ENCODE measurements at regions not wholly inside any gene's neighbourhood (a gene's known extent, or its start where the extent isn't known, plus 50 kb on each side); places are given as distances from the start of the nearest gene placed in this dataset.

GRCh38 chr10:4029866-4030265, 244.9 kb upstream of the KLF6 start:
- DNase-seq: no peak

GRCh38 chr10:4028854-4029583, 244.0 kb upstream of the KLF6 start:
- no peak for DNase-seq

- DNase-seq: no peak
These were observed 243.0 kb upstream of the KLF6 start for GRCh38 chr10:4028027-4028471.

GRCh38 chr10:4025339-4025738, 240.3 kb upstream of the KLF6 start:
- DNase-seq: no peak

GRCh38 chr10:4024516-4025245, 239.7 kb upstream of the KLF6 start:
- DNase-seq: no peak

DNA sequence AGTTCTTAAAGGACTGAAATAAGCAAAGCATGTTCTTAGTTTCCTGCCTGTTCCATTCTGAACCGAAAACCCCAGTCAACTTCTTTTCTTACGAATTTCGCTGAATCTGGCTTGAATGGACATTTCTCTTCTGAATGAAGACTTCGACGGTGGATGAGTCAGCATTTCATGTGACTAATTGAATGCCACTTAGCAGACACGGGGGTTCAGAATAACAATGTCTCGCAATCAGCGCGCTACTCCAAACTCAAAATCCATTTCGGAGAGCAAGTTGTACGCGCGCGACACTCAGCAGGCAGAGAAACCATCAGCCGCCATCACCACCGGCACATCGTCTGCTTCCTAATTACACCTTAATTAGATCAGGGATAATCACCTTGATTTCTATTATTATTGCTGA, 239.0 kb upstream of the KLF6 start:
- DNase-seq: no peak

GRCh38 chr10:4022473-4022872, 237.5 kb upstream of the KLF6 start:
- DNase-seq: no peak

GRCh38 chr10:4020631-4021030, 235.6 kb upstream of the KLF6 start:
- no peak for DNase-seq

- DNase-seq: no peak
These were observed 233.1 kb upstream of the KLF6 start for GRCh38 chr10:4018054-4018511.

DNA sequence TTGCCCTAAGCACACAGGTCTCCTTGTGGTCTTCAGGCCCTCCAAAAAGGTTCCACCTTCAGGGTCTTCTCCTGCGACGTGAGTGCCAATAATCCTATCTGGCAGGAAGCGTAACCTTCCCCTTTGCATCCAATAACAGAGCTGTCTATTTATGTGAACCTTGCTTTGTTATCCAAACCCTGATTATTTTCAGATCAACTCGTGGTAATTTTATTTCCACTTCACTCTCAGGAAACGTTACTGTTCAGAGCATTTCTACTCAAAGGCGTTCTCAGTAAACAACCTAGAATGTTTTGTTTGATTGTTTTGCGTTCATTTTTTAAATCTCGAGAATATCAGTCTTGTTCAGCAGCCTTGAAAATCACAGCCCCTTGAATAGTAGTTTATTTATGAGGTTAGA, 232.3 kb upstream of the KLF6 start:
- DNase-seq: no peak

DNA sequence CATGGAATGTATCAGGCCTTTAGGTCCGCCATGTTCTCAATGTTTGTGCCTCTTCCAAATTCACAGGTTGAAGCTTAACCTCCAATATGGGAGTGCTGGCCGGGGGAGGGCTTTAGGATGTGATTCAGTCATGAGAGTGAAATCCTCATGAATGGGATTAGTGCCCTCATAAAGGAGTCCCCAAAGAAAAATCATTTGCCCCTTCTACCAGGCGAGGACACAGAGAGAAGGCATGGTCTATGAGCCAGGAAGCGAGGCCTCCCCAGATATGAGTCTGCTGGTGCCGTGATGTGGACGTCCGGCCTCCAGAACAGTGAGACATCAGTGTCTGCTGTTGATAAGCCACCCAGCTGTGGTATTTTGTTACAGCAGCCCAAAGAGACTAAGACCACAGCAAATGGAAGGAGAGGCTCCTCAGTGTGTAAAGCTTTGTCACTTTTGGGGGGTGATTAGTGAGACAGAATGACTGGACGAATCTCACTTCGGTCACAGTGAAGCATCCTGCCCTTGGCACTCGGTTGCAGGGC, 231.3 kb upstream of the KLF6 start:
- DNase-seq: no peak

DNA sequence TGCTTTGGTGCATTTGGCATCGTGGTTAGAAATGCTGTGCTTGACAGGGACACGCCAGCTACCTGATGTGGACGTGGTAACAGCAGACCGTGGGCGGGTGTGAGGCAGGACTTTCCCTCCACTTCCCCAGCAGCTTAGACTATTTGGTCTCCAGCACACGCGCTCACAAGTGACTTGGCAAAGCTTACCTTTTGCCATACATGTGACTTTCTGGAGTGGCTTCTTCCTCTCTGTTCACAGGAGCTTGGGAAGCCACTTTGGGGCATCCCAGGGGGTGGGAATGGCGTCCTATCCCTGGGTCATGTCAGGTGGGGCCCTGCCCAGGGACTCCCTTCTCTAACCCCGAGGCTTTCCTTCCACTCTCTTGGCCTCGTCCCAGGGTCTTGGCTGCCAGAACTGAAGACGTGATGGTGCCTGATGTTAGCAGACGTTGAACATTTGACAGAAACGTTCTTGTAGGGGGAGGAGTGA, 228.7 kb upstream of the KLF6 start:
- DNase-seq: no peak

- DNase-seq: no peak
These were observed 227.8 kb upstream of the KLF6 start for GRCh38 chr10:4012848-4013247.

- DNase-seq: no peak
These were observed 226.3 kb upstream of the KLF6 start for GRCh38 chr10:4011136-4011812.

DNA sequence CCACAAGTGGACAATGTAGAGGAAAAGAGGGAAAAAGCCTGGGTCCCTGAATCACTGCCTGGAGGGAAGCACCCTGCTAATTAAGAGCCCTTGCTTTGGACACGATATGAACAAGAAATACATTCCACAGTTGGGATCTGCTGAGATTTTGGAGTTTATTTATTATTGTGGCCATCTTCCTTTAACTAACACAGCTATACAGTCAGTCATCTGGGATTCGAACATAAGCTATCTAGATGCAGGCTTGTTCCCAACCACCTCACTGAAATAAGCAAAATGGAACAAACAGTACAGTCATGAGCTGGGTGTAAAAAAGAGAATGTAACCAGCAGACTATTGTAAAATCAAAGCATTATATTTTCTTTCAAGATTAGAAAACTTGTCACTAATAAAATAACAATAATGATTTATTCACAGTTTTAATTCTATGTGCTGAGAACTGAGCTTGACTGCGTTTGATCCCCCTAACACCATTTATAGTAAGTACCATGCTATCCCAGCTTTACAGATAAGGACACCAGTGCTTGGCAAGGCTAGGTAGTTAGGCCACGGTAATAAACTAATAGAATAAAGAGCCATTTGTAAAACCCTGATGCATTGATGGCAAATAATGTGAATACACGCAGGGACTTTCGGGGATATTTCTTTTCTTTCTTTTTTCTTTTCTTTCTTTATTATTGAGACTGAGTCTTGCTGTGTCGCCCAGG, 223.8 kb upstream of the KLF6 start:
- no peak for DNase-seq

DNA sequence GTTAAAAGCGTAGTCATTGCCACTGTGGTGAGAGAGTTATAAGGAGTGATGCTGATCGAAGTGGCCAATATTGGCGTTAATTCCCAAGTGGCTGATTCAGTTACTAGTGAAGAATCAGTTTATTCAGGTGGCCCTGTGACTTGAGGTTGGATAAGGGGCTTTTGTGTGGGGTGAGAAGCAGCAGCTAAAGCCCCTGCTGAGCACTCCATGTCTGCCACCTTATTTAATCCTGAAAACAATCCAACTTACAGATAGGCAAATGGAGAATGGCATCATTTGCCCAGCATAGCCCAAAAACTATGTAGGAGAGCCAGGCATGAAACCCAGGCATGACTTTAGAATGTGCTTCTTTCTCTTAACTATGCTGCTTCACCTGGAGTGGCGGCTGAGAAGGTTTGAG, 222.8 kb upstream of the KLF6 start:
- DNase-seq: no peak

- DNase-seq: no peak
These were observed 221.8 kb upstream of the KLF6 start for GRCh38 chr10:4006858-4007257.

- no peak for DNase-seq
These were observed 221.0 kb upstream of the KLF6 start for GRCh38 chr10:4006051-4006450.

DNA sequence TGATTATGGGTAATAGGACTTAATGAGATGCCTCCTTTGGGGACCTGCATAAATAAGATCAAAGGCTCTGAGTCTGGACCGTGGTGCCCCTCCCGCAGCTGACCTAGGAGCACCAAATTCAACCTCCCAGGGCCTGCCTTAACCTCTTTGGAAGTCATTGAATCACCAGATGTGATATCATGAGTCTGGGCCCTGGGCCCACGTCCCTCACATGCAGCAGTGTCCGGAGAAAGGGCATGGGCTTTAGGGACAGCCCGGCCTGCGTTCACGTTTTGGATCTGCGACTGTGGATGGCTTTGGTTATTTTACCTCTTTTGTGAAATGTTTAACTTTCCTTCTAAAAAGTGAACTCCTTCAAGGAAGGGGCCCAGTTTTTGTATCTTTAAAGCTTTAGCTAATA, 220.0 kb upstream of the KLF6 start:
- no peak for DNase-seq

GRCh38 chr10:4004144-4004543, 219.1 kb upstream of the KLF6 start:
- DNase-seq: no peak

DNA sequence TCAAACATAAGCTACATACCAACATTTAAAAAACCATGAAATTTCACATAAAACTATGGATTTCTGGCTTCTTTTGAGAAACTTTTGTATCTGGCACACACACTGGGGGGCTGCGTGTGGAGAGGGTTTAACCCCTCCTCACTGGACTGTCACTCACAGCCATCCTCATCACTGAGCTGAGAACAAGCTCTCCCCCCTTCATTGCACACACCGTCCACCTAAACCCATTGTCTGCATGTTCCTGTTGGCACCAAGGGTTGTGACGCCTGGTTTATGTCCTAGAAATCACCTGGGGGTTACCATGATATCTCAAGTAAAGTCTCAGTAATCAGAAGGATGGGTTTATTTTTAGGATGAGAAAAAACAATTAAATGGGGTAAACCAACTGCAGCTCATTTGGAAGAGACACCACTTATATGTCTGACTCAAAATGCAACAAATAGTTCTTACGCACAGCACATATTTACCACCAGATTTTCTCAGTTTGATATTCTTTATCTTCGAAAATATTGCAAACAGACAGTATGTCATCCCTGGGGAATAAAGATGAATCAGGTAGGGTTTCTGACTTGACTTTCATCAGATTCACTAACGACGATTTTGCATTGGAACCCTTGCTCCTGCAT, 218.5 kb upstream of the KLF6 start:
- DNase-seq: no peak

DNA sequence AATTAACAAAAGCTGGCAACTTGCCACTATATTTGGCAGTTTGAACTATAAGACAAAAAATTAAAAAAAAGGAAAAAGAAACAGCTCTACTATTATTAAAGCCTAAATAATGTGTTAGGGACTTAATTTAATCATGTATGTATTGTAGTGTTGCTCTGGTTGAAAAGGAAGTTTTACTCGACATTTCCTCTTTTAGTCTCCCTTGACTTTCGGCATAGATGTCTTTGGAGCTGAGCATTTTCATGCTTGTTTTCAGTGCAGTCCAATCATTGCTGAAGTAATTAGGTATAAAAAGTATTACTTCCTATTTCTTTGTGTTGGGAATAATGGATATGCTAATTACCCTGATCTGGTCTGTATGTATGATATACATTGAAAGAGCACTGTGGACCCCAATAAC, 216.8 kb upstream of the KLF6 start:
- no peak for DNase-seq

Data from NCI-H446 treated with DMSO at 0.1 percent for 48 hours (cell line).